Mucosa of gallbladder (tissue), 1 donor: ENCODE measurements at regions not wholly inside any gene's neighbourhood (a gene's known extent, or its start where the extent isn't known, plus 50 kb on each side); places are given as distances from the start of the nearest gene placed in this dataset.
"Not testable (repeated sequence)": the region's sequence is repeated elsewhere in the genome, so short reads cannot be mapped to it uniquely, and the experiment has no call there.

ENCODE experiments used
- DNase-seq: peaks from one replicate; pipeline ENCODE4 v3.0.0-alpha.2; 2020; ENCODE audit warnings: low spot score
- donor health status: DM: no; HTN: no; CAD: no.

GRCh38 chr4:187125062-187125461 is 401.4 kb upstream of the FAT1 start:
- DNase-seq: no peak

GRCh38 chr4:187127456-187127855 is 403.8 kb upstream of the FAT1 start:
- DNase-seq: no peak

GRCh38 chr4:187128222-187128621 is 404.6 kb upstream of the FAT1 start:
- DNase-seq: no peak

- no peak for DNase-seq
Measured at GRCh38 chr4:187128976-187129375, 405.3 kb upstream of the FAT1 start.

- DNase-seq: not testable (repeated sequence)
Measured at GRCh38 chr4:187131826-187132225, 408.2 kb upstream of the FAT1 start.

GRCh38 chr4:187135878-187136277 is 412.2 kb upstream of the FAT1 start:
- DNase-seq: no peak

GRCh38 chr4:187139141-187139540 is 415.5 kb upstream of the FAT1 start:
- DNase-seq: no peak

GRCh38 chr4:187141101-187141500 is 417.4 kb upstream of the FAT1 start:
- DNase-seq: no peak

- DNase-seq: no peak
Measured at GRCh38 chr4:187149229-187149945, 425.7 kb upstream of the FAT1 start.

- DNase-seq: no peak
Measured at GRCh38 chr4:187157380-187157958, 433.8 kb upstream of the FAT1 start.

- DNase-seq: no peak
Measured at GRCh38 chr4:187158003-187158402, 434.3 kb upstream of the FAT1 start.

GRCh38 chr4:187160486-187160885 is 436.8 kb upstream of the FAT1 start:
- no peak for DNase-seq

GRCh38 chr4:187166886-187167512 is 443.3 kb upstream of the FAT1 start:
- no peak for DNase-seq

- no peak for DNase-seq
Measured at GRCh38 chr4:187171706-187172339, 448.2 kb upstream of the FAT1 start.

- no peak for DNase-seq
Measured at GRCh38 chr4:187172340-187172761, 448.7 kb upstream of the FAT1 start.

- DNase-seq: no peak
Measured at GRCh38 chr4:187174749-187175148, 451.1 kb upstream of the FAT1 start.

GRCh38 chr4:187175197-187175596 is 451.5 kb upstream of the FAT1 start:
- no peak for DNase-seq

- no peak for DNase-seq
Measured at GRCh38 chr4:187176261-187176910, 452.7 kb upstream of the FAT1 start.

- no peak for DNase-seq
Measured at GRCh38 chr4:187178084-187178483, 454.4 kb upstream of the FAT1 start.

GRCh38 chr4:187178587-187178986 is 454.9 kb upstream of the FAT1 start:
- no peak for DNase-seq

- DNase-seq: no peak
Measured at GRCh38 chr4:187179086-187180058, 455.7 kb upstream of the FAT1 start.
